NCI-H146 treated with DMSO at 0.1 percent for 48 hours (cell line): ENCODE measurements at regions not wholly inside any gene's neighbourhood (a gene's known extent, or its start where the extent isn't known, plus 50 kb on each side); places are given as distances from the start of the nearest gene placed in this dataset.
"Not testable (repeated sequence)": the region's sequence is repeated elsewhere in the genome, so short reads cannot be mapped to it uniquely, and the experiment has no call there.

Source experiments
- DNase-seq: peaks from one replicate; lab custom pipeline; 2025; ENCODE audit not compliant: unreplicated experiment; lab: John Stamatoyannopoulos, UW

GRCh38 chr2:209146682-209147320 is 277.0 kb upstream of the MAP2 start:
- no peak for DNase-seq

- DNase-seq, result no peak
Observed at GRCh38 chr2:209147981-209148380, 275.9 kb upstream of the MAP2 start.

- no peak for DNase-seq
Observed at GRCh38 chr2:209160800-209161588, 262.9 kb upstream of the MAP2 start.

- no peak for DNase-seq
Observed at GRCh38 chr2:209162129-209162528, 261.7 kb upstream of the MAP2 start.

GRCh38 chr2:209181984-209182383 is 241.9 kb upstream of the MAP2 start:
- no peak for DNase-seq

- DNase-seq, result not testable (repeated sequence)
Observed at GRCh38 chr2:209186886-209187285, 237.0 kb upstream of the MAP2 start.

GRCh38 chr2:209189893-209190292 is 234.0 kb upstream of the MAP2 start:
- DNase-seq, result no peak

- no peak for DNase-seq
Observed at GRCh38 chr2:209191139-209191538, 232.7 kb upstream of the MAP2 start.

GRCh38 chr2:209194717-209195116 is 229.1 kb upstream of the MAP2 start:
- DNase-seq, result no peak

GRCh38 chr2:209208211-209208610 is 215.6 kb upstream of the MAP2 start:
- no peak for DNase-seq

DNA sequence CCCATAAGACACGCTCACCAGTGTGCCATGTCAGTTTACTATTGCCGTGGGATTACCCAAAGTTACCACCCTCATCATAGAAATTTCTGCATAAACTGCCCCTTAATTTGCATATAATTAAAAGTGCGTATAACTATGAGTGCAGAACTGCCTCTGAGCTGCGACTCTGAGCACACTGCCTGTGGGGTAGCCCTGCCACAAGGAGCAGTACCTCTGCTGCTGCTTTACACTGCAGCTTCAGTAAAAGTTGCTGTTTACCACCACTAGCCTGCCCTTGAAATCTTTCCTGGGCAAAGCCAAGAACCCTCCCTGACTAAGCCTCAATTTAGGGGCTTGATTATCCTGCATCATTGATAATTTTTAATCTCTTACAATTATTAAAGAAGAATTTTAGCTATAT is 213.9 kb upstream of the MAP2 start:
- no peak for DNase-seq

DNA sequence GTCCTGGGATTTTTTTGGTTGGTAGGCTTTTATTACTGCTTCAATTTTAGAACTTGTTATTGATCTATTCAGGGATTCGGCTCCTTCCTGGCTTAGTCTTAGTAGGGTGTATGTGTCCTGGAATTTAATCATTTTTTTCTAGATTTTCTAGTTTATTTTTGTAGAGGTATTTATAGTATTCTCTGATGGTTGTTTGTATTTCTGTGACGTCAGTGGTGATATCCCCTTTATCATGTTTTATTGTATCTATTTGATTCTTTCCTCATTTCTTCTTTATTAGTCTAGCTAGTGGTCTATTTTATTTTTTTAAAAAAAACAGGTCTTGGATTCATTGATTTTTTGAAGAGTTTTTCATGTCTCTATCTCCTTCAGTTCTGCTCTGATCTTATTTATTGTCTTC is 193.3 kb upstream of the MAP2 start:
- DNase-seq, result no peak

DNA sequence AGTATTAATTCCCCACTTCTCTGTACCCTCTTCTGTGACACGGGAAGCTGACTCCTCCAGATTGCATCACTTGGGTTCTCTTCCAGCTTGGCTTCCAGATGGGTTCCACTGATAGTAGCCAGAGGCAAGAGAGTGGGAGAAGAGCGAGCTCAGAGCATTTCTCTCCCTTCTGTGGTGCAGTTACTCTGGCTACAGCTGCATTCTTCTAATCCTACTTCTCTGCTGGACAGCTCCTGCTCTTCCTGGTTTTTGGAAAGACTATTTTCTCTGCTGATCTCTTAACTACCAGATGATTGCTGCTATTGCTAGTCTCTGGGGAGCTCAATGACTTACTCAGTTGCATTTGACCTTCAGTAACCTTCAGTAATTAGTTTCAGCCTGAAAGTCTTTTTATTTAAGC is 187.5 kb upstream of the MAP2 start:
- DNase-seq, result no peak

GRCh38 chr2:209238765-209239584 is 184.9 kb upstream of the MAP2 start:
- no peak for DNase-seq

DNA sequence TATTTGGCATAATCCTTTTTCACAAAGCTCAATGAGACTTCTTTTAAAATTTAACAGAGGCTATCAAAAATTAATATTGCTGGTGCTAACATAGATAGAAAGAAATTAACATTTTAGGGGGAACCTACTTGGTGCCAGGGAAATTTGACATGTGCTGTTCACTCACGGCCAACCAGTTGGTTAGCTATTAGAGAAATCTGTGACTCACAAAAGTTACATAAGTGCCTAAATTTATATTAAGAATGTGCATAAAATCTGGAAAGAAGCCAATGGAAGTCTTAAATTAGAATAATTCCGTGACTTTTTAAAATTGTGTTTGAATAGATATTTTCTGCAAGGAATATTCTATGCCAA is 184.3 kb upstream of the MAP2 start:
- no peak for DNase-seq

GRCh38 chr2:209240204-209240603 is 183.6 kb upstream of the MAP2 start:
- no peak for DNase-seq

- DNase-seq, result no peak
Observed at GRCh38 chr2:209253544-209253943, 170.3 kb upstream of the MAP2 start.

DNA sequence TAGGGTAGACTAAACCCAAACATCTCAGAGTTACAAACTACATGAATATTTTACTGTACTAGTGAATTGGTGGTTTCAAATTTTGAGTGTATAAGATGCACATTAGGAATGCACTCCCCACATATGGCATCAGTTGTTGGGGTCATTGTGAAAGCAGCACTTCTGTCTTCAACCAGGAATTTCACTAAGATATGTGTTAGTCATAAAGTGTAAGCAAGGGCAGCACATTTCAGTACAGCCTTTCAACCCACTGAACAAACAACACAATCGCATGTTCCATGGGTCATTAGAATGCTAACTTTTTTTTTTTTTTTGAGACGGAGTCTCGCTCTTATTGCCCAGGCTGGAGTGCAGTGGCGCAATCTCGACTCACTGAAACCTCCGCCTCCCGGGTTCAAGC is 164.1 kb upstream of the MAP2 start:
- no peak for DNase-seq

DNA sequence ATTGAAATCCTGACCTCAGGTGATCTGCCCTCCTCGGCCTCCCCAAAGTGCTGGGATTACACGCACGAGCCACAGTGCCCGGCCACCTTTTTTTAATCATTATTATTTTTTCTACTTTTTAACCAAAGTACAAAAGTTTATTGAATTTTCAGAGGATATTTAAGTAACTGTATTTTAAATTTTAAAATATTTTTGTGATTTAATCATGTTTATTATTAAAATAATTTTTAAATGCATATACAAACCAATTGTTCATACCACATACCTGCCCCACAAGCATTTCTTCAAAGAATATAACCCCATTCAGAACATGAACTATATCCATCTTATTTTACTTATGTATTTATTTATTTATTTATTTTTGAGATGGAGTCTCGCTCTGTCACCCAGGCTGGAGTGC is 163.6 kb upstream of the MAP2 start:
- DNase-seq, result no peak

GRCh38 chr2:209261366-209262053 is 162.3 kb upstream of the MAP2 start:
- DNase-seq, result not testable (repeated sequence)

DNA sequence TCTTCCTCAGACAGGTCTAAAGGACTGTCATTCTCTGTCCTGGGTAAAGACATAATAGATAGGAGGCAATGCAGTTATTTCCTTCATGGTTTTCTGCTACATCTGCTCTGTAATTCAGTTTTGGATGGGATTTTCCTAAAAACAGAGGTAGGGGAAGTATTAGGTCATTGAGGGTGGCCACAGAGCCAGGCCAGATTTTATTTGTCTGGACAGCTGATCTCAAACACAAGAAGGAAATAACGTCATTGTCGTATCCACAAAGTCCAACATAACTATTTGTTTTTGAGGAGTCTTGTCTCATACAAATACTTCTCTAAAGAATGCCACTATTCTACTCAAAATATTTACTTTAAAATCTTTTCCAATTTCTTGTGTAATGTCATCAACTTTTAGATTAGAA is 154.8 kb upstream of the MAP2 start:
- no peak for DNase-seq
